H1 (cell line): ENCODE measurements at regions not wholly inside any gene's neighbourhood (a gene's known extent, or its start where the extent isn't known, plus 50 kb on each side); places are given as distances from the start of the nearest gene placed in this dataset.

ENCODE experiments used
- PHF8 ChIP-seq: fragments of 200-600 bp; sonication (generic); conservative IDR thresholded peaks from 2 replicates; pipeline ENCODE4 v1.7.1; 2012; ENCODE audit warnings: low read depth, mild to moderate bottlenecking, inconsistent platforms, low read length, moderate library complexity
- TF ChIP-seq, protein P1 (sequence below), 3 experiments: IDR thresholded peaks; 1 replicate in 2 of 3; 2 replicates in 1 of 3; pipeline versions ENCODE4 v1.5.1 to v1.6.1; 2011; ENCODE audit warnings: low read length in 3 of 3, mild to moderate bottlenecking in 3 of 3, inconsistent platforms in 2 of 3, low read depth in 1 of 3, moderate library complexity in 1 of 3; ENCODE audit not compliant: insufficient read depth in 1 of 3; ENCODE audit errors: control extremely low read depth in 1 of 3

- no peak for TF ChIP-seq PHF8
- TF ChIP-seq, protein P1, sequence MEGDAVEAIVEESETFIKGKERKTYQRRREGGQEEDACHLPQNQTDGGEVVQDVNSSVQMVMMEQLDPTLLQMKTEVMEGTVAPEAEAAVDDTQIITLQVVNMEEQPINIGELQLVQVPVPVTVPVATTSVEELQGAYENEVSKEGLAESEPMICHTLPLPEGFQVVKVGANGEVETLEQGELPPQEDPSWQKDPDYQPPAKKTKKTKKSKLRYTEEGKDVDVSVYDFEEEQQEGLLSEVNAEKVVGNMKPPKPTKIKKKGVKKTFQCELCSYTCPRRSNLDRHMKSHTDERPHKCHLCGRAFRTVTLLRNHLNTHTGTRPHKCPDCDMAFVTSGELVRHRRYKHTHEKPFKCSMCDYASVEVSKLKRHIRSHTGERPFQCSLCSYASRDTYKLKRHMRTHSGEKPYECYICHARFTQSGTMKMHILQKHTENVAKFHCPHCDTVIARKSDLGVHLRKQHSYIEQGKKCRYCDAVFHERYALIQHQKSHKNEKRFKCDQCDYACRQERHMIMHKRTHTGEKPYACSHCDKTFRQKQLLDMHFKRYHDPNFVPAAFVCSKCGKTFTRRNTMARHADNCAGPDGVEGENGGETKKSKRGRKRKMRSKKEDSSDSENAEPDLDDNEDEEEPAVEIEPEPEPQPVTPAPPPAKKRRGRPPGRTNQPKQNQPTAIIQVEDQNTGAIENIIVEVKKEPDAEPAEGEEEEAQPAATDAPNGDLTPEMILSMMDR (IDR thresholded peaks at IDR 0.05; ENCODE audit: control extremely low read depth in 1 of 3, insufficient read depth in 1 of 3, low read depth in 1 of 3, low read length in 3 of 3), result no peak
Measured at GRCh38 chr12:74922117-74922516, 287.5 kb downstream of the KCNC2 start.
